ENCODE measurements at regions not wholly inside any gene's neighbourhood (a gene's known extent, or its start where the extent isn't known, plus 50 kb on each side); places are given as distances from the start of the nearest gene placed in this dataset.

DNA sequence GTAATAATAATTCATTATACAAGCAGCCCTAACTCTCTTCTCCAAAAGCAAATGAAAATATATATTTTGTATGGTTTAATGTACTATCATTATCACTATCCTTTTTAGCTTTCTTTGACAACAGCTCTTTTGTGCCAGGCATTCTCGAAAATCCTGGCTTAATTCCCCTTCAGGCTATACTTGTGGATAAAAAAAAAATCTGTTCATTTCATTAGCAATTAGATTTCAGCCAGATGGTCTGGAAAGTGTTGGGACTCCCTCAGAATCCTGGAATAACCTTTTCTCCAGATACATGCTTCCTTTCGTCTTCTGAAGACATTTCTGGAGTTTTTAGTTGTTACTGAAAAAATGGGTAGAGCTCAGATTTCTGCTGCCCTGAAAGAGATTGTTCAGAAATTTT is 83.4 kb upstream of the PLPPR4 start:
- TF ChIP-seq GATA2 (IDR thresholded peaks at IDR 0.05; ENCODE audit: low read depth, low read length) (no peak), GATA3 (IDR thresholded peaks at IDR 0.05; ENCODE audit: low read depth, low read length) (no peak; the same call in 1 of the 2 replicates)

DNA sequence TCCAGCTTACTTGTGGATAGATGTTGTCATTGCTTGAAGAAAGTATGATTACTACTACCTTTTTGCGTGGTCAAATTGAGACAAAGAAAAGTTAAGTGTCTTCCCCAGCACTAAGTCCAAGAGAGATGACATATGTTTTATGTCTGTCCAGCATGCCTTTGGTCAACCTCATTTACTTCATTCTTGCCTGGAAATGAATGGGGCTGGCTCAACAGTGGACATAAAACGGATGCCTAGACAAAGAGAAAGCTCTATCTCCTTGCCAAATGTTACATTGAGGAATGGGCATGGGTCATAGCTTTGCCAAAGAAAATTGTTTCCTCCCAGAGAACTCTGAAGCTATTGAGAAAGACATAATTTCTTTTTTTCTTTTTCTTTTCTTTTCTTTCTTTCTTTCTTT is 82.4 kb upstream of the PLPPR4 start:
- TF ChIP-seq GATA3 (IDR thresholded peaks at IDR 0.05; ENCODE audit: low read depth, low read length) (no peak), GATA2 (IDR thresholded peaks at IDR 0.05; ENCODE audit: low read depth, low read length) (no peak)

DNA sequence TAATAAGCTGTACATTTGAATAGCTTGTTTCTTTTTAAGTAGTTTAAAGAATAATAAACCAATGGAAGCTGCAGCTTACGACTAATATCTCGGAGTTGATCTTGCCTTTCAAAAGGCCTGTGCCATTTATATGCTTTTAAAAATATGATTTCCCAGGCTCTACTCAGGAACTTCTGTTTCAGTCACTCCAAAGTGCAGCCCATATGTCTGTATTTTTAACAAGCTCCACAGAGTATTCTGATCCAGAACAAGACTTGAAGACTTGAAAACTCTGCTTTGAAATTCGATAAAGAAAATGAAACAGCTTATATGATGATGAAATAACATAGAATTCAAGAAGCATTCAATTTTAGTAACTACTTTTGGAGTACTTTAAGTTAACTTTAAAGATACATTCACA is 79.1 kb upstream of the PLPPR4 start:
- TF ChIP-seq GATA3 (IDR thresholded peaks at IDR 0.05; ENCODE audit: low read depth, low read length) (no peak), GATA2 (IDR thresholded peaks at IDR 0.05; ENCODE audit: low read depth, low read length) (no peak)

DNA sequence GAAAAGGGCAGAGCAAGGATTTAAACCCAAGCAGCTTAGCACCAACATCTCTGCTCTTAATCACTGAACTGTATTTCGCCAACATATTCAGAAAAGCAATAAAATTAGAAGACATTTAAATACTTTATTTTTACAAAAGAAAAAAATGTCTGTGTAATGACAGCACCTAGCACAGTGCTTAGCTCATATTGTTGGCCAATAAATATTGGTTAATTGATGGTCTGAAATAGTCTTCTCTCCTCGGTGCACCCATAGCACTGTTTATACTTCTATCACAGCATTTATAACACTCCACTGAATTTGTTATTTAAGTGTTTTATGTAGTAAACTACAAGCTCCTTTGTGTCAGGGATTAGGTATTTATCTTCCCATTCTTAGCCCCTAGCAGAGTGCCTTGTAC is 70.9 kb upstream of the PLPPR4 start:
- TF ChIP-seq GATA2 (IDR thresholded peaks at IDR 0.05; ENCODE audit: low read depth, low read length): no peak
- no peak for TF ChIP-seq GATA3 (IDR thresholded peaks at IDR 0.05; ENCODE audit: low read depth, low read length)

DNA sequence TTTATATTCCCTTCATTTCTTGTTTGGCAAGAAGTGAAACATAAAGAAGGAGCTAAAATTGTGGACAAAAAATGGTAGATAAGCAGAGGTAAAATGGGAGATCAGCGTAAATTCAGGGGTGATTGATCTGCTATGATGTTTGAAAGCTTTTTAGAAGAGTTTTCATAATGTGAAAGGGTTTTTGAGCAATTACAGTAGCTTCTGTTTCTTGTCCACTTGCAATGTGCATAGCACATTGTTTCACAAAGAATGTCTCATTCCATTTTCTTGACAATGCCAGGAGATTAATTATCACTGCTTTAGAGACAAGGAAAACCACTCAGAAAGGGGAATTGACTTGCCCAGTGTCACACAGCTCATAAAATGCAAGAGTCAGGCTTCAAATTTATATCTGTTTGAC is 65.9 kb upstream of the PLPPR4 start:
- TF ChIP-seq GATA2 (IDR thresholded peaks at IDR 0.05; ENCODE audit: low read depth, low read length): no peak
- no peak for TF ChIP-seq GATA3 (IDR thresholded peaks at IDR 0.05; ENCODE audit: low read depth, low read length)

DNA sequence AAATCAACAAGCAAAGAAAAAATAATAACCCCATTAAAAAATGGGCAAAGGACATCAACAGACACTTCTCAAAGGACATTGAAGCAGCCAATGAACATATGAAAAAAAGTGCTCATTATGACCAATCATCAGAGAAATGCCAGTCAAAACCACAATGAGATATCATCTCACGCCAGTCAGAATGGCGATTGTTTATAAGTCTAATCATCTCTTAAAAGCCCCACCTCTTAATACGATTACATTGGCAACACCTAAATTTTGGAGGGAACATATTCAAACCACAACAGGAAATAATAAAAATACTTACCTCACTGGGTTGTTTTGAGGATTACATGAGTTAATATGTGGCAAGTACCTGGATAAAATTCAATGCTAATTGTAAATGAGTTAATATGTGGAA is 57.1 kb upstream of the PLPPR4 start:
- TF ChIP-seq GATA2 (IDR thresholded peaks at IDR 0.05; ENCODE audit: low read depth, low read length) (no peak), GATA3 (IDR thresholded peaks at IDR 0.05; ENCODE audit: low read depth, low read length) (no peak)

Data from SH-SY5Y (cell line).